Right atrium auricular region (tissue), 2 donors: ENCODE measurements at regions not wholly inside any gene's neighbourhood (a gene's known extent, or its start where the extent isn't known, plus 50 kb on each side); places are given as distances from the start of the nearest gene placed in this dataset.

Source experiments
- DNase-seq: peaks from one replicate; pipeline ENCODE4 v3.0.0-alpha.2; 2019; ENCODE audit warnings: low spot score
- H3K27ac ChIP-seq, 2 donors: fragments of 200-600 bp; sonication (generic); 1 replicate in 1 of 2; 2 replicates in 1 of 2; pipeline ENCODE4 v1.5.1; 2016 to 2019
- H3K27me3 ChIP-seq, 2 donors: fragments of 200-600 bp; sonication (generic); one replicate each; pipeline versions ENCODE4 v1.5.1 to v1.6.0; 2017 to 2019
- H3K36me3 ChIP-seq: fragments of 200-600 bp; sonication (generic); one replicate; pipeline ENCODE4 v1.5.1; 2016
- H3K4me1 ChIP-seq, 2 donors: fragments of 200-600 bp; sonication (generic); one replicate each; pipeline versions ENCODE4 v1.5.1 to v1.6.0; 2017 to 2019
- H3K4me3 ChIP-seq, 2 donors: fragments of 200-600 bp; sonication (generic); 1 replicate in 1 of 2; 2 replicates in 1 of 2; pipeline ENCODE4 v1.5.1; 2017 to 2019; ENCODE audit warnings: mild to moderate bottlenecking in 1 of 2, moderate library complexity in 1 of 2
- H3K9me3 ChIP-seq, 2 donors: fragments of 200-600 bp; sonication (generic); one replicate each; pipeline ENCODE4 v1.5.1; 2019
- TF ChIP-seq, protein P1 (sequence below), 2 donors: fragments of 200-600 bp; sonication (generic); IDR thresholded peaks; one replicate each; pipeline ENCODE4 v1.5.1; 2019; ENCODE audit warnings: antibody characterized with exemption in 2 of 2

DNA sequence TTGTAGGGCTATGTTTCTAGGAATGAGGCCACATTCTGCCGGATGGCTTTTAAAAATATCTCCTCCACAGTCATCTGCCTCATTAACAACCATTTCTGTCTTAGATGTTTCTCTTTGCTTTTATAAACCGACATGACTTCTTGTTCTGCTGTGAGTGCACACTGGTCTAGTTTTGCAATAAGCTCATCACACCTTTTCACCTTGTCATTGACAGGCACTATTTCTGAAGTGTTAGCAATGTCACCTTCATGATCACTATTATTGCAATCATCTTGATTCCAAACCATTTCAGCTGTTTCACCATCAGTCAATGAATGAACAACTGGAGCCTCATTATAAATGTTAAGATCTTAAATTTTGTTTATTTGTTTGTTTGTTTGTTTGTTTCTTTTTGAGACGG is 523.7 kb upstream of the DSEL start:
- Histone ChIP-seq H3K27me3 (no peaks in the 10 kb centered on the region), H3K27ac (no peak overlapping the region), H3K9me3 (no peaks in the 10 kb centered on the region), H3K4me3 (no peak overlapping the region), H3K36me3 (no peaks in the 10 kb centered on the region), H3K4me1 (no peaks in the 10 kb centered on the region)
- TF ChIP-seq, protein P1, sequence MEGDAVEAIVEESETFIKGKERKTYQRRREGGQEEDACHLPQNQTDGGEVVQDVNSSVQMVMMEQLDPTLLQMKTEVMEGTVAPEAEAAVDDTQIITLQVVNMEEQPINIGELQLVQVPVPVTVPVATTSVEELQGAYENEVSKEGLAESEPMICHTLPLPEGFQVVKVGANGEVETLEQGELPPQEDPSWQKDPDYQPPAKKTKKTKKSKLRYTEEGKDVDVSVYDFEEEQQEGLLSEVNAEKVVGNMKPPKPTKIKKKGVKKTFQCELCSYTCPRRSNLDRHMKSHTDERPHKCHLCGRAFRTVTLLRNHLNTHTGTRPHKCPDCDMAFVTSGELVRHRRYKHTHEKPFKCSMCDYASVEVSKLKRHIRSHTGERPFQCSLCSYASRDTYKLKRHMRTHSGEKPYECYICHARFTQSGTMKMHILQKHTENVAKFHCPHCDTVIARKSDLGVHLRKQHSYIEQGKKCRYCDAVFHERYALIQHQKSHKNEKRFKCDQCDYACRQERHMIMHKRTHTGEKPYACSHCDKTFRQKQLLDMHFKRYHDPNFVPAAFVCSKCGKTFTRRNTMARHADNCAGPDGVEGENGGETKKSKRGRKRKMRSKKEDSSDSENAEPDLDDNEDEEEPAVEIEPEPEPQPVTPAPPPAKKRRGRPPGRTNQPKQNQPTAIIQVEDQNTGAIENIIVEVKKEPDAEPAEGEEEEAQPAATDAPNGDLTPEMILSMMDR (IDR thresholded peaks at IDR 0.05) = no peak
- DNase-seq = no peak

DNA sequence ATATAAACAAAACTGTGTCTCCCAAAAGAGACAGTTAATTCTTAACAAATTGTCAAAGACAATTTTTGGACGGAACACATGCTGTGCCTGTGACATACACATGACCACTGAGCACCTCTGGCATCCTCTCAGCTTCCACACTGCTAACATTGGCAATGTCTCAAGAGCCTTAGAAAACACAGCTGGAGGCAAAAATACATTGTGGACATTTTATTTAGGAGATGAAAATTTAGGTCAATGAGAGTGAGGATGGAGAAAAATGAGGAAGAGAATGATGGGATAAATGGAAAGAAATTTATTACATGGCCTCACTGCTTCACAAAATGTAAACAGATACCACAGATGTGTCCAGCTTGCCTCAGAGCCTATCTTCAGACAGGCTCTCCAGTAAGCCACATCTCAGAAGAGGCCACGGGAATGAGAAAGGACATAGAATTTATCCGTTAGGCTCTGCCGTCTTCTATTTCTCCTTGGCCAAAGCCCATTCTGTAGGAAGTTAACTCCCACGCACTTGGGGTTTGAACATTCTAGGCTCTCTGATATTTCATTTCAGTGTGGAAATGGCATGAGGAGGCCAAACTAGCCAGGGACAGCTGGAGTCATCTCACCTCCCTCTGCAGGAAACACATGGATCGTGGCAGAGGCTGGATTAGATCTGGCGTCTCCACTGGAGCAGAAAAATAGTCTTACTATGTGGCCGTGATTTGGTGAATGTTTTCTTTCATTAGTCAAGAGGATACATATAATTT is 519.4 kb upstream of the DSEL start:
- H3K27ac ChIP-seq = no peak overlapping the region

GRCh38 chr18:68034296-68034695 is 517.8 kb upstream of the DSEL start:
- TF ChIP-seq, protein P1 (IDR thresholded peaks at IDR 0.05) = no peak
- Histone ChIP-seq H3K36me3 (no peaks in the 10 kb centered on the region), H3K27ac (no peak overlapping the region), H3K27me3 (no peaks in the 10 kb centered on the region), H3K4me3 (no peak overlapping the region), H3K9me3 (no peaks in the 10 kb centered on the region), H3K4me1 (no peaks in the 10 kb centered on the region)
- DNase-seq = no peak

More for the DNA sequence above, 519.4 kb upstream of the DSEL start:
- no peaks in the 10 kb centered on the region for H3K9me3 ChIP-seq
- no peaks in the 10 kb centered on the region for H3K36me3 ChIP-seq
- no peak overlapping the region for H3K4me3 ChIP-seq
- no peak for DNase-seq
- TF ChIP-seq, protein P1 (IDR thresholded peaks at IDR 0.05) = no peak
- H3K27me3 ChIP-seq = no peaks in the 10 kb centered on the region
- no peaks in the 10 kb centered on the region for H3K4me1 ChIP-seq

- no peak overlapping the region for H3K27ac ChIP-seq
- H3K27me3 ChIP-seq = no peaks in the 10 kb centered on the region
- H3K4me3 ChIP-seq = no peak overlapping the region
- H3K4me1 ChIP-seq = no peaks in the 10 kb centered on the region
- H3K36me3 ChIP-seq = no peaks in the 10 kb centered on the region
- H3K9me3 ChIP-seq = no peaks in the 10 kb centered on the region
- DNase-seq = no peak
- TF ChIP-seq, protein P1 (IDR thresholded peaks at IDR 0.05) = no peak
These were observed 516.9 kb upstream of the DSEL start for GRCh38 chr18:68033466-68033865.

DNA sequence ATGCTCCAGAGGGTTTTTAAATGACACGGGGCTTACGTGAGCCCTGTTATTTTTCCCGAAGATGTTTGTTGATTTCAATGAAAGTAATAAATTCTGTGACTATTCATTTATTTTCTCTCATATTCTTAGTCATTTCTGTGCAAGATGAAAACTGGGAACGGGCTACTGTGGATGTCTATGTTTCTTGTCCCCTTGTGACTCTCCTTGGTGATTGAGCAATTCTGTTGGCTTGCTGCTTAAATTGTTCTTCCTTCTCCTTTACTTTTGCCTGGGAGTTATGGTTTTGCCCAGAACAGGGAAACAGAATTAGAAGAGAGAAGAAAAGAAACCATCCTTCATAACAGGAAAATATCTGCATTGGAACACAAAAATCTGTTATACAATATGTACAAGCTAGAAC is 508.2 kb upstream of the DSEL start:
- H3K27ac ChIP-seq = no peak overlapping the region
- H3K4me3 ChIP-seq = no peak overlapping the region
- DNase-seq = no peak
- TF ChIP-seq, protein P1 (IDR thresholded peaks at IDR 0.05) = no peak
- no peaks in the 10 kb centered on the region for H3K4me1 ChIP-seq
- H3K36me3 ChIP-seq = no peaks in the 10 kb centered on the region
- H3K27me3 ChIP-seq = no peaks in the 10 kb centered on the region
- H3K9me3 ChIP-seq = no peaks in the 10 kb centered on the region

GRCh38 chr18:68017385-68017784 is 500.9 kb upstream of the DSEL start:
- no peaks in the 10 kb centered on the region for H3K9me3 ChIP-seq
- H3K36me3 ChIP-seq = no peaks in the 10 kb centered on the region
- no peaks in the 10 kb centered on the region for H3K4me1 ChIP-seq
- H3K27me3 ChIP-seq = no peaks in the 10 kb centered on the region
- no peak for DNase-seq
- TF ChIP-seq, protein P1 (IDR thresholded peaks at IDR 0.05) = no peak
- no peak overlapping the region for H3K4me3 ChIP-seq
- no peak overlapping the region for H3K27ac ChIP-seq
